Glutamatergic neuron (in vitro differentiated cells): ENCODE measurements at regions not wholly inside any gene's neighbourhood (a gene's known extent, or its start where the extent isn't known, plus 50 kb on each side); places are given as distances from the start of the nearest gene placed in this dataset.
"Not testable (repeated sequence)": the region's sequence is repeated elsewhere in the genome, so short reads cannot be mapped to it uniquely, and the experiment has no call there.

Experiments
- DNase-seq: peaks from one replicate; pipeline ENCODE4 v3.0.0; 2022
- H3K27ac Mint-ChIP-seq: one replicate; pipeline ENCODE4 v1.8.0; 2020; ENCODE audit warnings: mild to moderate bottlenecking, mixed read lengths, inconsistent platforms; ENCODE audit not compliant: unreplicated experiment
- H3K27me3 Mint-ChIP-seq: one replicate; pipeline ENCODE4 v1.8.0; 2020; ENCODE audit warnings: mild to moderate bottlenecking, moderate library complexity, mixed read lengths, inconsistent platforms; ENCODE audit not compliant: unreplicated experiment
- H3K36me3 Mint-ChIP-seq: one replicate; pipeline ENCODE4 v1.8.0; 2020; ENCODE audit warnings: mild to moderate bottlenecking, mixed read lengths, inconsistent platforms; ENCODE audit not compliant: unreplicated experiment
- H3K4me1 Mint-ChIP-seq: one replicate; pipeline ENCODE4 v1.8.0; 2020; ENCODE audit warnings: mild to moderate bottlenecking, low read depth, mixed read lengths, inconsistent platforms; ENCODE audit not compliant: unreplicated experiment
- H3K4me3 Mint-ChIP-seq: one replicate; pipeline ENCODE4 v1.8.0; 2020; ENCODE audit warnings: mild to moderate bottlenecking, mixed read lengths, inconsistent platforms; ENCODE audit not compliant: unreplicated experiment
- H3K9me3 Mint-ChIP-seq: one replicate; pipeline ENCODE4 v1.8.0; 2020; ENCODE audit warnings: mild to moderate bottlenecking, moderate library complexity, mixed read lengths, inconsistent platforms; ENCODE audit not compliant: unreplicated experiment
- TF ChIP-seq, protein P1 (sequence below): fragments of 200-600 bp; sonication (generic); IDR thresholded peaks from one replicate; pipeline ENCODE4 v1.5.0; 2021; ENCODE audit not compliant: partially characterized antibody, unreplicated experiment

DNA sequence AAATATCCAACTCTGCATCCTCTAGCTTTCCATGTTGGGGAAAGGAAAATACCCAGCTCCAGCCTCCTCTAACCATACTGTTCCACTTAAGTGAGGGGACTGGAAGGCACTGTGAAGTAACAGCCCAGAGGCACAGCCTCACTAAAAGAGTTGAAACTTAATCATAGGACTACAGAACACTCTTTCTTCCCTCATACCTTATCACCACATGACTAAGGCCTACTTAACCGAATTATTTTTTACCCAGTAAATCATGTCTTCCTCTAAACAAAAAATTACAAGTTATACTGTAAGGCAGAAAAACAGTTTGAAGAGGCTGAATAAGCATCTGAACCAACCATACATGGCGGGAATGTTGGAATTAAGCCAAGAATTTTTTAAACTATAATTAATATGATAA, 207.4 kb upstream of the MME start:
- Mint-ChIP-seq H3K4me3 (no peak overlapping the region), H3K36me3 (no peaks in the 10 kb centered on the region), H3K27me3 (peaks cover 2% of the 10 kb centered on the region), H3K4me1 (peaks cover 3% of the 10 kb centered on the region), H3K27ac (no peak overlapping the region), H3K9me3 (peaks cover 2% of the 10 kb centered on the region)
- TF ChIP-seq, protein P1, sequence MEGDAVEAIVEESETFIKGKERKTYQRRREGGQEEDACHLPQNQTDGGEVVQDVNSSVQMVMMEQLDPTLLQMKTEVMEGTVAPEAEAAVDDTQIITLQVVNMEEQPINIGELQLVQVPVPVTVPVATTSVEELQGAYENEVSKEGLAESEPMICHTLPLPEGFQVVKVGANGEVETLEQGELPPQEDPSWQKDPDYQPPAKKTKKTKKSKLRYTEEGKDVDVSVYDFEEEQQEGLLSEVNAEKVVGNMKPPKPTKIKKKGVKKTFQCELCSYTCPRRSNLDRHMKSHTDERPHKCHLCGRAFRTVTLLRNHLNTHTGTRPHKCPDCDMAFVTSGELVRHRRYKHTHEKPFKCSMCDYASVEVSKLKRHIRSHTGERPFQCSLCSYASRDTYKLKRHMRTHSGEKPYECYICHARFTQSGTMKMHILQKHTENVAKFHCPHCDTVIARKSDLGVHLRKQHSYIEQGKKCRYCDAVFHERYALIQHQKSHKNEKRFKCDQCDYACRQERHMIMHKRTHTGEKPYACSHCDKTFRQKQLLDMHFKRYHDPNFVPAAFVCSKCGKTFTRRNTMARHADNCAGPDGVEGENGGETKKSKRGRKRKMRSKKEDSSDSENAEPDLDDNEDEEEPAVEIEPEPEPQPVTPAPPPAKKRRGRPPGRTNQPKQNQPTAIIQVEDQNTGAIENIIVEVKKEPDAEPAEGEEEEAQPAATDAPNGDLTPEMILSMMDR = no peak
- no peak for DNase-seq

DNA sequence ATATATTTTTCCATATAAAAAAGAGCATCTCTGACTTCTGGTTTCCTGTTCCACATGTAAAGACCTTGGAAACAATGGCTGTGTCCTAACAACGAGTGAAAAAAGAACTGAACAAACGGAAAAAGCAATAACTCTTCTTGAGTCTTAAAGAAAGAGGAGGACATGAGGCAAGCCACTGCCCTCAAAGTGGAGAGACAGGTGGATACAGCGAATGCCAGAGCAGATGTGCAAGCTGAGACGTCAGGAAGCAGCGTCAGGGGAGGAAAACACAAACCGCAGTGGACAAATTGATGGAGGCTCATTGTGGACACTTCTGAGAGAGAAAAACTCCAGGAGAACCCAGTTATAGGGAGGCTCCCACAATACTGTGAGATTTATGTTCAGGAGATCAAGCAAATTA, 208.0 kb upstream of the MME start:
- no peak for DNase-seq
- TF ChIP-seq, protein P1 = no peak
- H3K4me3 Mint-ChIP-seq = no peak overlapping the region
- peaks cover 3% of the 10 kb centered on the region for H3K4me1 Mint-ChIP-seq
- H3K36me3 Mint-ChIP-seq = no peaks in the 10 kb centered on the region
- H3K9me3 Mint-ChIP-seq = peaks cover 2% of the 10 kb centered on the region
- no peak overlapping the region for H3K27ac Mint-ChIP-seq
- H3K27me3 Mint-ChIP-seq = peaks cover 2% of the 10 kb centered on the region

DNA sequence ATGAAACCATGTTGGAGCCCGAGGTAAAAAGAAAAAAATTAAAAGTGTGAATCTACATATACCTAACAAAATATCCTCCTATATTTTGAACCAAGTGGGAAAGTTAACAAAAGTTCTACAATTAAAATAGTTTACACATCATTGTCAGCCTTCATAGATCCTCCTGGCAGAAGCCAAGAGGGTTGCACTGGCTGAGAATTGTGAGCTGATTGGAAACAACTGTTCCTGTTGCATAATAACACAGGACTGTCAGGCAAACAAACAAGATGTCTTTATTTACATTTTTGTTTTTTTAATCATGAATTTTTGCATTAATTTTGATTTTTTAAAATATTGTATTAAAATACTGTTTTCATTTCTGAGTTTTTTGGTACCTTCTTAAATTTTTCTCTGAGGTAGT, 215.2 kb upstream of the MME start:
- H3K27ac Mint-ChIP-seq = no peak overlapping the region
- no peaks in the 10 kb centered on the region for H3K27me3 Mint-ChIP-seq
- H3K36me3 Mint-ChIP-seq = no peaks in the 10 kb centered on the region
- no peak overlapping the region for H3K4me3 Mint-ChIP-seq
- TF ChIP-seq, protein P1 = no peak
- no peaks in the 10 kb centered on the region for H3K9me3 Mint-ChIP-seq
- no peak for DNase-seq
- no peaks in the 10 kb centered on the region for H3K4me1 Mint-ChIP-seq

DNA sequence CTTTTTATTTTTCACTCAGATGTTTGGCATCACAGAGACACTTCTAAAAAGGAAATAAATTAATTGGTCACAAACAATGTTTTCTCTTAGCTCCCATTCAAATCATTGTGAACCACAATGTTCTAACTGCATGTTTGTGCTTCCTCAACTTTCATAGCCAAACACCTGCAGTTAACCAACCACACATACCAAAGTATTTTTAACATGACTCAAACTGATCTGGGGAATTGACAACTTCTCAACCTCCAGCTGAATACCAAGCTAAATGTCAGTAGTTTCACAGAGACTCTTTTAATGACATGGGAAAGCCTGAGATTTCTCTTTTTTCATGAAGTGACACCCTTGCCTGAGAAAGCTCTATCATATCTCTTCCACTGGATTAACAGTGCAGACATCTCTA, 217.9 kb upstream of the MME start:
- H3K9me3 Mint-ChIP-seq = no peaks in the 10 kb centered on the region
- no peak overlapping the region for H3K4me3 Mint-ChIP-seq
- no peak for DNase-seq
- no peaks in the 10 kb centered on the region for H3K27me3 Mint-ChIP-seq
- H3K36me3 Mint-ChIP-seq = no peaks in the 10 kb centered on the region
- no peak overlapping the region for H3K27ac Mint-ChIP-seq
- TF ChIP-seq, protein P1 = no peak
- H3K4me1 Mint-ChIP-seq = no peaks in the 10 kb centered on the region

DNA sequence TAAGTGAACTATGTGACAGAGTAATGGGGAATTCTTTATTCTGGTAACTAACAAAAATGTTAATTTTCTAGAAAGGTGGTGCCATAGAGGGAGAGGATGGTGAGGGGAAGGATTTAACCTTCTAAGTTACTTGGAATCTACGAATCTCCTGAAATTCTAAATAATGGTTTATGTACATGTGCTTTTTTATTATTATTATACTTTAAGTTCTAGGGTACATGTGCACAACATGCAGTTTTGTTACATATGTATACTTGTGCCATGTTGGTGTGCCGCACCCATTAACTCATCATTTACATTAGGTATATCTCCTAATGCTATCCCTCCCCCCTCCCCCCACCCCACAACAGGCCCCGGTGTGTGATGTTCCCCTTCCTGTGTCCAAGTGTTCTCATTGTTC, 227.1 kb upstream of the MME start:
- not testable (repeated sequence) for H3K4me3 Mint-ChIP-seq, H3K4me1 Mint-ChIP-seq, DNase-seq, H3K36me3 Mint-ChIP-seq, H3K27ac Mint-ChIP-seq, H3K27me3 Mint-ChIP-seq, H3K9me3 Mint-ChIP-seq

DNA sequence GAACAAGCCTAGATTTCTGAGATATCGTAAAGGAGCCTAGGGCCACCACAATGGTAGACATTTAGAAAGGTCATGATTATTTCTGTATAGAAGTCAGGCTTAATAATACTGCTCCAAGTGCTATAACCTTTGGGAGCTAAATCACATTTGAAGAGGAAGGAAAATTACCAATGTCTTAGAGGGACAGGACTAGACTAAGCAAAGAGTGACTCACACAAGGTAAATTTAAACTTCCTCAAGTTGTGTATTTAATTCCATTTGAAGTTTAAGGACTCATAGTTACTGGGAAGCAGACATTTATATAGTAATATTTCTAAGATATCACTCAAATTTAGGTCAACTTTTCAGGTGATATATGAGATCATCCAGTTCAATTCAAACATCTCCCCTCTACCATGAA, 227.6 kb upstream of the MME start:
- no peak for DNase-seq
- H3K36me3 Mint-ChIP-seq = no peaks in the 10 kb centered on the region
- H3K4me3 Mint-ChIP-seq = no peak overlapping the region
- TF ChIP-seq, protein P1 = no peak
- H3K27ac Mint-ChIP-seq = no peak overlapping the region
- H3K9me3 Mint-ChIP-seq = no peaks in the 10 kb centered on the region
- no peaks in the 10 kb centered on the region for H3K4me1 Mint-ChIP-seq
- H3K27me3 Mint-ChIP-seq = peaks cover 2% of the 10 kb centered on the region
